COLO668 (cell line): ENCODE measurements at regions not wholly inside any gene's neighbourhood (a gene's known extent, or its start where the extent isn't known, plus 50 kb on each side); places are given as distances from the start of the nearest gene placed in this dataset.
"Not testable (repeated sequence)": the region's sequence is repeated elsewhere in the genome, so short reads cannot be mapped to it uniquely, and the experiment has no call there.

Experiments
- DNase-seq: peaks from one replicate; lab custom pipeline; 2025; ENCODE audit not compliant: unreplicated experiment; lab: John Stamatoyannopoulos, UW

- no peak for DNase-seq
Observed at GRCh38 chrX:139475432-139475831, 55.1 kb upstream of the F9 start.

- DNase-seq: not testable (repeated sequence)
Observed at GRCh38 chrX:139461945-139462344, 68.6 kb upstream of the F9 start.

- DNase-seq: no peak
Observed at GRCh38 chrX:139454743-139455142, 75.8 kb upstream of the F9 start.

GRCh38 chrX:139448996-139449395, 81.5 kb upstream of the F9 start:
- DNase-seq: no peak

GRCh38 chrX:139446832-139447231, 83.7 kb upstream of the F9 start:
- DNase-seq: no peak

GRCh38 chrX:139429913-139430312, 100.6 kb upstream of the F9 start:
- no peak for DNase-seq

GRCh38 chrX:139423186-139423585, 107.4 kb upstream of the F9 start:
- no peak for DNase-seq

- DNase-seq: not testable (repeated sequence)
Observed at GRCh38 chrX:139398258-139398657, 132.3 kb upstream of the F9 start.

GRCh38 chrX:139388254-139388653, 142.3 kb upstream of the F9 start:
- no peak for DNase-seq

GRCh38 chrX:139382529-139382928, 148.0 kb upstream of the F9 start:
- no peak for DNase-seq

- DNase-seq: not testable (repeated sequence)
Observed at GRCh38 chrX:139376547-139376946, 154.0 kb upstream of the F9 start.

GRCh38 chrX:139360356-139360755, 170.2 kb upstream of the F9 start:
- DNase-seq: no peak

GRCh38 chrX:139342594-139342991, 187.9 kb upstream of the F9 start:
- not testable (repeated sequence) for DNase-seq

GRCh38 chrX:139341855-139342593, 188.5 kb upstream of the F9 start:
- DNase-seq: not testable (repeated sequence)

- no peak for DNase-seq
Observed at GRCh38 chrX:139332441-139332840, 198.1 kb upstream of the F9 start.

- DNase-seq: no peak
Observed at GRCh38 chrX:139327355-139327754, 203.2 kb upstream of the F9 start.

GRCh38 chrX:139324756-139325155, 205.8 kb upstream of the F9 start:
- DNase-seq: no peak

- DNase-seq: not testable (repeated sequence)
Observed at GRCh38 chrX:139320661-139321354, 209.7 kb upstream of the F9 start.

- DNase-seq: not testable (repeated sequence)
Observed at GRCh38 chrX:139306675-139307074, 223.9 kb upstream of the F9 start.

GRCh38 chrX:139304471-139304870, 226.1 kb upstream of the F9 start:
- DNase-seq: no peak

- DNase-seq: no peak
Observed at GRCh38 chrX:139299309-139299708, 231.2 kb upstream of the F9 start.

- no peak for DNase-seq
Observed at GRCh38 chrX:139298437-139298836, 232.1 kb upstream of the F9 start.

- DNase-seq: no peak
Observed at GRCh38 chrX:139297638-139298037, 232.9 kb upstream of the F9 start.
